ENCODE measurements at regions not wholly inside any gene's neighbourhood (a gene's known extent, or its start where the extent isn't known, plus 50 kb on each side); places are given as distances from the start of the nearest gene placed in this dataset.
A peak's percentile ranks its signal among the peaks of the same experiment; 100 is the strongest.
"Not testable (repeated sequence)": the region's sequence is repeated elsewhere in the genome, so short reads cannot be mapped to it uniquely, and the experiment has no call there.

GRCh38 chr5:19241690-19242089 lies 746.3 kb downstream of the CDH18 start:
- no peak for DNase-seq (ENCODE audit: low read depth)
- in situ Hi-C loops (cut with HindIII; ENCODE audit: low pct_unique_long_range_greater_than_20kb, low sequenced_read_pairs): no loop called here

GRCh38 chr5:19246191-19246590 lies 741.8 kb downstream of the CDH18 start:
- not testable (repeated sequence) for DNase-seq (ENCODE audit: low read depth)

GRCh38 chr5:19247302-19247701 lies 740.7 kb downstream of the CDH18 start:
- in situ Hi-C loops (cut with HindIII; ENCODE audit: low pct_unique_long_range_greater_than_20kb, low sequenced_read_pairs): no loop called here
- no peak for DNase-seq (ENCODE audit: low read depth)

More at GRCh38 chr5:19246191-19246590, 741.8 kb downstream of the CDH18 start:
- in situ Hi-C loops (cut with HindIII; ENCODE audit: low pct_unique_long_range_greater_than_20kb, low sequenced_read_pairs): not testable (repeated sequence)

GRCh38 chr5:19256036-19256435 lies 732.0 kb downstream of the CDH18 start:
- no peak for DNase-seq (ENCODE audit: low read depth)
- in situ Hi-C loops (cut with HindIII; ENCODE audit: low pct_unique_long_range_greater_than_20kb, low sequenced_read_pairs): no loop called here

GRCh38 chr5:19258686-19259085 lies 729.3 kb downstream of the CDH18 start:
- in situ Hi-C loops (cut with HindIII; ENCODE audit: low pct_unique_long_range_greater_than_20kb, low sequenced_read_pairs): no loop called here
- no peak for DNase-seq (ENCODE audit: low read depth)

GRCh38 chr5:19261879-19262278 lies 726.1 kb downstream of the CDH18 start:
- in situ Hi-C loops (cut with HindIII; ENCODE audit: low pct_unique_long_range_greater_than_20kb, low sequenced_read_pairs): no loop called here
- no peak for DNase-seq (ENCODE audit: low read depth)

- DNase-seq (ENCODE audit: low read depth): no peak
- in situ Hi-C loops (cut with HindIII; ENCODE audit: low pct_unique_long_range_greater_than_20kb, low sequenced_read_pairs): no loop called here
These were observed 723.2 kb downstream of the CDH18 start for GRCh38 chr5:19264821-19265220.

GRCh38 chr5:19266791-19267190 lies 721.2 kb downstream of the CDH18 start:
- in situ Hi-C loops (cut with HindIII; ENCODE audit: low pct_unique_long_range_greater_than_20kb, low sequenced_read_pairs): no loop called here
- no peak for DNase-seq (ENCODE audit: low read depth)

- in situ Hi-C loops (cut with HindIII; ENCODE audit: low pct_unique_long_range_greater_than_20kb, low sequenced_read_pairs): no loop called here
- no peak for DNase-seq (ENCODE audit: low read depth)
These were observed 717.8 kb downstream of the CDH18 start for GRCh38 chr5:19270153-19270552.

- in situ Hi-C loops (cut with HindIII; ENCODE audit: low pct_unique_long_range_greater_than_20kb, low sequenced_read_pairs): no loop called here
- no peak for DNase-seq (ENCODE audit: low read depth)
These were observed 713.4 kb downstream of the CDH18 start for GRCh38 chr5:19274578-19274977.

GRCh38 chr5:19285286-19285685 lies 702.7 kb downstream of the CDH18 start:
- in situ Hi-C loops (cut with HindIII; ENCODE audit: low pct_unique_long_range_greater_than_20kb, low sequenced_read_pairs): no loop called here
- DNase-seq (ENCODE audit: low read depth): no peak

- in situ Hi-C loops (cut with HindIII; ENCODE audit: low pct_unique_long_range_greater_than_20kb, low sequenced_read_pairs); DNase-seq (ENCODE audit: low read depth): not testable (repeated sequence)
These were observed 700.3 kb downstream of the CDH18 start for GRCh38 chr5:19287548-19288277.

GRCh38 chr5:19288311-19288710 lies 699.7 kb downstream of the CDH18 start:
- DNase-seq (ENCODE audit: low read depth): not testable (repeated sequence)

GRCh38 chr5:19297934-19298333 lies 690.1 kb downstream of the CDH18 start:
- no peak for DNase-seq (ENCODE audit: low read depth)
- in situ Hi-C loops (cut with HindIII; ENCODE audit: low pct_unique_long_range_greater_than_20kb, low sequenced_read_pairs): no loop called here

More at GRCh38 chr5:19288311-19288710, 699.7 kb downstream of the CDH18 start:
- in situ Hi-C loops (cut with HindIII; ENCODE audit: low pct_unique_long_range_greater_than_20kb, low sequenced_read_pairs): not testable (repeated sequence)

GRCh38 chr5:19301271-19301670 lies 686.7 kb downstream of the CDH18 start:
- in situ Hi-C loops (cut with HindIII; ENCODE audit: low pct_unique_long_range_greater_than_20kb, low sequenced_read_pairs): no loop called here
- no peak for DNase-seq (ENCODE audit: low read depth)

- in situ Hi-C loops (cut with HindIII; ENCODE audit: low pct_unique_long_range_greater_than_20kb, low sequenced_read_pairs): no loop called here
- peak; percentile 68 for DNase-seq (ENCODE audit: low read depth)
These were observed 673.2 kb downstream of the CDH18 start for GRCh38 chr5:19314840-19315239.

GRCh38 chr5:19319252-19319651 lies 668.7 kb downstream of the CDH18 start:
- DNase-seq (ENCODE audit: low read depth): no peak
- in situ Hi-C loops (cut with HindIII; ENCODE audit: low pct_unique_long_range_greater_than_20kb, low sequenced_read_pairs): no loop called here

GRCh38 chr5:19322716-19323485 lies 665.1 kb downstream of the CDH18 start:
- DNase-seq (ENCODE audit: low read depth): peak; percentile 55
- in situ Hi-C loops (cut with HindIII; ENCODE audit: low pct_unique_long_range_greater_than_20kb, low sequenced_read_pairs): no loop called here

- no peak for DNase-seq (ENCODE audit: low read depth)
- in situ Hi-C loops (cut with HindIII; ENCODE audit: low pct_unique_long_range_greater_than_20kb, low sequenced_read_pairs): no loop called here
These were observed 653.7 kb downstream of the CDH18 start for GRCh38 chr5:19334278-19334677.

GRCh38 chr5:19342942-19343341 lies 645.1 kb downstream of the CDH18 start:
- in situ Hi-C loops (cut with HindIII; ENCODE audit: low pct_unique_long_range_greater_than_20kb, low sequenced_read_pairs): no loop called here
- DNase-seq (ENCODE audit: low read depth): no peak

All from Caki2 (cell line).